NCI-H510A treated with DMSO at 0.1 percent for 48 hours (cell line): ENCODE measurements at regions not wholly inside any gene's neighbourhood (a gene's known extent, or its start where the extent isn't known, plus 50 kb on each side); places are given as distances from the start of the nearest gene placed in this dataset.
"Not testable (repeated sequence)": the region's sequence is repeated elsewhere in the genome, so short reads cannot be mapped to it uniquely, and the experiment has no call there.

Experiments
- DNase-seq: peaks from one replicate; lab custom pipeline; 2025; lab: John Stamatoyannopoulos, UW

DNA sequence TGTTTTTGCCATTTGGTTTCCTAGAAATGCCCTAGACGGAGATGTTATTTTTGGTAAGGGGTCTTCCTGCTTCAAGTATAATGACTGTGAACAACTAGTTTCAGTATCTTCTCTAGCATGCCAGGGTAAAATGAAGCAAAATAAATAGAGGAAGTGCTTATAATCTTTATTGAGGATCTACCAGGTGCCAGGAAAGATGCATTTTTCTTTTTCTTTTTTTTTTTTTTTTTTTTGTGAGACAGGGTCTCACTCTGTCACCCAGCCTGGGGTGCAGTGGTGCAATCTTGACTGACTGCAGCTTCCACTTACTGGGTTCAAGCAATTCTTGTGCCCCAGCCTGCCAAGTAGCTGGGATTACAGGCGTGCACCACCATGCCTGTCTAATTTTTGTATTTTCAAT, 146.6 kb upstream of the GRK3 start:
- not testable (repeated sequence) for DNase-seq

DNA sequence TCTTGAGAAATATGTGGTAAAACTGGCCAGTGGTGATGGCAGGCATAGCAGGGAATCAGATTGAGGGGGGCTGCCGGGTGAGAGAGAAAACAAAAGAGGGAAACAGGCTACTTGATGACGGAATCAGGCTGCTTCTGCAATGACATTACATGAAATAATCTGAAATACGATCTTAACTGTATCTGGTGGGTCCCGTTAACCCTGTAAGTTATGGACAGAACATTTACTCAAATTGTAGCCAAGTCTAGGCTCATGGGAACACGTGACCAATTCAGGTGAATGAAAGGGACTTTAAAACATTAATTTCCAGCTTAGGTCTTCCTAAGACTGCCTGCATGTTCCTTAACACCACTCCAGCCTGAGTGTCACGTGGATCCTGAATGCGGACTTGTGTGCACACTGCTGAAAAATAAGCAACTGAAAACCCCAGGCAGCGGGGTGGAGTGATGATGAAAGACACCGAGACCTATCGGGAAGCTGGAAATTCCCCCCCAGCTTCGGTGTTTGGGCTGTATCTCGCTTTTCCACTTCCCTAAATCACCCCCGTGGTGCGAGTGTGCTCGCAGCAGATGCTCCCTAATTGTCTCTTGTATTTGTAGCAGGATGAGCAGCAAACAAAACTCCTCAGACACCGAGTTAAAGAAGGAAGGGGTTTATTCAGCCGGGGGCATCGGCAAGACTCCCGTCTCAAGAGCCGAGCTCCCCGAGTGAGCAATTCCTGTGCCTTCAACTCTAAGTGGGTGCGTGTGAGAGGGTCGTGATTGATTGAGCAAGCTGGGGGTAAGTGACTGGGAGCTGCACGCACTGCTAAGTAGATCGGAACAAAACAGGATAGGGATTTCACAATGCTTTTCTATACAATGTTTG, 145.0 kb upstream of the GRK3 start:
- no peak for DNase-seq

DNA sequence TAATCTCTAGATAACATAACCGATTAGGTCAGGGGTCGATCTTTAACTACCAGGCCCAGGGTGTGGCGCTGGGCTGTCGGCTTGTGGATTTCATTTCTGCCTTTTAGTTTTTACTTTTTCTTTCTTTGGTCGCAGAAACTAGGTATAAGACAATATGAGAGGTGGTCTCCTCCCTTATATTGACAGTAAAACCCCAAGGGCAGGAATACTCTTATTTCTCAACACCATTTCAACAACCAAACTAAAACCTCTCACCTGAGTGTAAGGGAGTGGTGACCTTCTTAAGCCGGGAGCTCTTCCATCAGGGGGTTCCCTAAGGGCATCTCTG, 144.4 kb upstream of the GRK3 start:
- not testable (repeated sequence) for DNase-seq

DNA sequence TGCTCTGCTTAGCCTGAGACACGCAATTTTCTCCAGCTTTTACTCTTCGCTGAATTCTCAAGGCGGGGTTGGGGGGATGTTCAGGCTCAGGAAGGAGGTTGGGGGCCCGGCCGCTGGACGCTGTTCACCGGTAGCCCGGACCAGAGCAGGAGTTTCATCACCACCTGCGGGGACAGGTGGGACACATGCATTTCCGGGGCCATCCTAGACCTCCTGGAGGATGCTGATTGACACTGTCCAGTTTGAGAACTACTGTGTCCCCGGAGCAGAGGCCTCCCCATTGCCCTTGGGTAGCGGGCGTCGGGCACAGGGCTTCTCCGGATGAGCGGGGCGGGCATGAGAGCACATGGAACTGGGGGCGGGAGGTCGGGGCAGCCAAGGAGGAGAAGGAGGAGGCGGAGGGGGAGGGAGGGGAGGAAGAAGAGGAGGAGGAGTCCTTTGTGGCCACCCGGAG, 144.0 kb upstream of the GRK3 start:
- DNase-seq = no peak

DNA sequence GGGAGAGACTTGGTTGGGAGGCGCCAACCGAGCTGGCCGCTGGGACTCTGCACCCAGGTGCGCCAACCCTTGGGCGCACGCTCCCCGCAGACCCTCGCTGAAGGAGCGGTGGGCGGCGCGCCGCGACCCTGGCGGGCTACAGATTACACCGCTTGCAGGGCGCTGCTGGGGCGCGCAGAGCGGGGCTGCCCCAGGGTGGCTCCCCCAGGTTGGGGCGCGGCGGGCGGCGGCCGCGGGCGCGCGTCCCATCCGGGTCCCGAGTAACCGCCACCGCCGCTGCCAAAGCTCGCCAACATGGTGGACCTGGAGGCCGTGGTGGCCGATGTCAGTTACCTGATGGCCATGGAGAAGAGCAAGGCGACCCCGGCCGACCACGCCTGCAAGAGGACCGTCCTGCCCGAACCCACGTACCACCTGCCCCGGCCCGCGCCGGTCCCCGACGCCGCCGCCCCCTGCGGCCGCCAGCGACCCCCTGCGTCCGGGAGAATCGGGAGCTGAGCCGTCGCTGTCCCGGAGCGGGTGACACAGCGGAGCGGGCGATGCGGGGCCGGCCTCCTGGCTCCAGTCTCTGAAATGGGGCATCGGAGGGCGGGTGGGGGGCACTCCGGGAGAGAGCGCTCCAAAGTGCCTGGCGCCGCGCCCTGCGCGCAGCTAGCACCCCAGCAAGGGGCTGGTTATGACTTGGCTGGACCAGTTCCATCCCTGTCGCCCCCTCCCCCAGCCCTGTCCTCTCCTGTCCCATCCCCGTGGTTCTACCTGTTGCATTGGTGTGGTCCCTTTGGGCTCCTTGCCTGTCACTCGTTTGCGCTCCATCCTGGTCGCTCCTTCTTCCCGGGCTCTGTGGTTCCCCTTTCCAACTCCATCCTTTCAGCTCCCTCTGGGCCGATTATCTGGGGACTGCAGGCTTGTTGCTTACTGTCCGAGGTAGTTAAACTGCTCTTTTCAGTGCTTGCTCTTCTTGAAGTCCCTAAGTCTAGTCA, 143.3 kb upstream of the GRK3 start:
- DNase-seq = no peak

DNA sequence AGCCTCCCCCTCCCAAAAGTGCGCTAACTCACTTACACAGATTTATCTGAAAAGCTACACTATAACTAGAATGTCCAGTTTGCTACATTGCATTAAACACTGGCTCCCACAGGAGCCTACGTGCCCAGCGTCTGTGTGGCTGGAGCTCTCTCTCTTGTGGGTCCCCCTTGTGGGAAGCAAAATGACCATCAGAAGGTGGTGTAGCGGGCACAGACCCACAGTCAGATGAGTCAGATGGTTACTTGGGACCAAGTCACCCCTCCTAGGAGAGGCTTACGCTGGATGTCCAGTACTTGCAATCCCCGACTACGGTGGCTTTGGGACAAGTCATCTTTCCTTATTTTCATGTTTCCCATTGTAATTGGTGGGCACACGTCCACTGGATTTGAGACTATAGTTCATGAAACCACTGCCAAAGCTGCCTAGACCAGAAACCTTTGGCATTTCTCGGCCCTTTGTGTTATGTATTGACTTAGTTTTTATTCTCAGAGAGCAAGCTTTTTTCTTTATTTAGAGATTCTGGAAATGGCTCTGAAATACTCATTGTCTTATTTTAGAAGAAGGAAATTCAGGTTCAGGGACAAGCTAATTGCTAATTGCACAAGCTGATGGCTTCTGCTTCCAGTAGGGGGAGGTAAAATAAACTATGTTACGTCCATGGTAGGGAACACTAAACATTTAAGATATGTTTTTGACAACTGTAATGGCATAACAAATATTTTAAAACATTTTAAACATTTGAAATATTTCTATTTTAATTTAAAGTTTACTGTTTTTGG, 137.8 kb upstream of the GRK3 start:
- not testable (repeated sequence) for DNase-seq

DNA sequence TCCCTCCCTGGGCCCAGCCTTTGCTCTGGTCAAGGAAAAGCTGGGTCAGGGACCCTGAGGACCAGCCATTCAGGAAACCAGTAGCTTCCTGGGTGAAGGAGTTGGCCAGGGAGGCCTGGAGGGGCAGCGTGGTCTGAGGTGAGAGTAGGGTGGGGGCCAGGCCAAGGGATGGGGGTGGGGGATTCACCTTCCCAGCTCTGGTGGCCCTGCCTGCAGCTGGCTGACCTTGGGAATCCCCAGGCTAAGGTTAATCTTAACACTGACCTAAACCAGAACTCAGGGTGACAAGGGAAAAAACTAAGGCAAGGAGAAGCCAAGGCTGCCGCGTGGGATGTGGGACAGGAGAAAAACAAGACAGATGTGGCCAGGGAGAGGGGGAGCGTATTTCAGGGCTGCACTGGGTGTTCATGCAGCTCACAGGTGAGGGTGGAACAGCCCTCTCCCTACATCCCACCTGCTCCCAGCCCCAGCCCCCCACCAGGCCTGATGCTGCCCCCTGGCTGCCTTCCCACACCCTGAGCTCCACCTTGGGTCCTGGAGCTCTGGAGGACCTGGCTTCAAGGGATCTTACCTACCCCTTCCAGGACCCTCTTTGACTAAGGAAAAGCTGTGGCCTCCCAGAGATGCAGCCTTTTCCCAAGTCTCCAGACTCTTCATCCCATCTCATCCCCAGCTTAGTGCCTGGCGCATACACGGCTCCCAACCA, 132.7 kb upstream of the GRK3 start:
- DNase-seq = not testable (repeated sequence)

DNA sequence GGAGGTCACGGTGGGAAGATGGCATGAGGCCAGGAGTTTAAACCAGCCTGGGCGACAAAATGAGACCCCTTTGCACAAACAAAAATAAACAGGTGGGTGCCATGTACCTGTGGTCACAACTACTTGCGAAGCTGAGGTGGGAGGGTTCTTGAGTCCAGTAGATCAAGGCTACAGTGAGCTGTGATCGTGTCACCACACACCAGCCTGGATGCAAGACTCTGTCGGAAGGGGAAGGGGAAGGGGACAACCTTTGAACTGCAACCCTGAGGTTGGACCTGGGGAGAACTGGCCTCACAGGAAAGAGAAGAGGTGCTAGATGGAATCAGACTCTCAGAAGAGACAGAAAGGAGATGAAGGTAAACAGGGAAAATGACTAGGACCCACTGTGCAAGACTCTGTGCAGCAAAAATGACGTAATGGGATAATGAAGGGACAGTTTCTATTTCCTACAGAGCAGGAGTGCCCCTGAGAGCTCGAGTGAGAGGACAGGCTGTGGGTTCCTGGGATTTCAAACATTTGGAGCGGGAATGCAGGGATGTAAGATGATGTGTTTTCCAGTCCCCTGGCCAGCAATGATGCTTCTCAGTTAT, 131.0 kb upstream of the GRK3 start:
- DNase-seq = not testable (repeated sequence)

DNA sequence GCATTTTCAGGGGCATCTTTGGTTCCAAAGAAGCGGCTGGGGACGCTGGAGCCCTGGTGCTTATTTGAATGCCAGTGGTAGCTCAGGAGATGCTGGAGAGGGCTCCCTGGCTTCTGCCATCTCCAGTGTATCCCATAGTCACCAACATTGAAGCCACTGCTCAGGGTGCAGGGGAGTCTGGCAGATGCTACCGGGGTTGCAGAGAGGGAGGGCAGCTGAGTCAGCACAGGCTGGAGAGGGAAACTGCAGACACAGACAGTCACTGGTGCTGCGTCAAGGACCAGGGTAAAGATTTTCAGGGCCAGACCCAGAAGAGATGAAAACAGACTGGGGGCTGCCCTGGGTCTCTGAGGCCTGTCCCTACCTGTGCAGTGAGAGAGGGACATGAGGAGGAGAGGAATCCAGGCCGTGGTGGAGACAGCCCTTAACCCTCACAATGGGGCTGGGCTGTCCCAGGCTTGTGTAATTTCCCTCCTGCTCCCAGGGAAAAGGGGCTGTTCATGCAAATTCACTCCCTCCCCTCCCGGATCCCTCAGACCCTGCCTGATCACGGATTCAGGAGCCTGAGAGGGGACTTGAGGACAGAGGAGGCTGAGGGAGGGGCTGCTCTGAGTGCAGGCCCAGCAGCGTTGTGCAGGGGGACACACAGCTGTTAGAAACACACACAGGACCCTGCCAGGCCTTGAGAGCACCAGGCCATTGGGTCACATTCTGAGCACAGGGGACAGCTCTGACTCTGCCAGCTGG, 126.9 kb upstream of the GRK3 start:
- DNase-seq = no peak

DNA sequence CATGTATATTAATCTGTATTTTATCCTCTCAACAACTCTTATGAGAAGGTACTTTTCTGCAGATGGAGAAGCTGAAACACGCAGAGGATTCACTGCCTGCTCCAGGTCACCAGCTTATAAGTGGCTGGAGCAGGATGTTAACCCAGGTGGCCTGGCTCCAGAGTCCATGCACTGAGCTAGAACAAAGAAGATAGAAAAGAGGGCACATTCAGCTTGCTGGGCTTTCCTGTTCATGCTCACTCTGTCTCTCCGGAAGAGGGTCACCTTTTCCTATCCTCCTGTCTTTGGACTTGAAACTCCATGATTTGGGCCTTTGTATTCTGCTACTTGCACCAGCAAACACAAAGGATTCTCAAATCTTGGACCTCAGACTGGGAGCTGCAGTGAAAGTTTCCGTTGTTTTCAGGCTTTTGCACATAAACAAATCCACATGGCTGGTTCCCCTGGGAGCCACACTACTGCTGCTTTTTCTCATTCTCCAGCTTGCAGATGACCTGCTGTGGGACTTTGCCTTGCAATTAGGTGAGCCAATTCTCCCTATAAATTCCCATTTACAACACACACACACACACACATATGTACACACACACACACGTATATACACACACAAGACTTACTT, 117.3 kb upstream of the GRK3 start:
- DNase-seq = peak; percentile 13

DNA sequence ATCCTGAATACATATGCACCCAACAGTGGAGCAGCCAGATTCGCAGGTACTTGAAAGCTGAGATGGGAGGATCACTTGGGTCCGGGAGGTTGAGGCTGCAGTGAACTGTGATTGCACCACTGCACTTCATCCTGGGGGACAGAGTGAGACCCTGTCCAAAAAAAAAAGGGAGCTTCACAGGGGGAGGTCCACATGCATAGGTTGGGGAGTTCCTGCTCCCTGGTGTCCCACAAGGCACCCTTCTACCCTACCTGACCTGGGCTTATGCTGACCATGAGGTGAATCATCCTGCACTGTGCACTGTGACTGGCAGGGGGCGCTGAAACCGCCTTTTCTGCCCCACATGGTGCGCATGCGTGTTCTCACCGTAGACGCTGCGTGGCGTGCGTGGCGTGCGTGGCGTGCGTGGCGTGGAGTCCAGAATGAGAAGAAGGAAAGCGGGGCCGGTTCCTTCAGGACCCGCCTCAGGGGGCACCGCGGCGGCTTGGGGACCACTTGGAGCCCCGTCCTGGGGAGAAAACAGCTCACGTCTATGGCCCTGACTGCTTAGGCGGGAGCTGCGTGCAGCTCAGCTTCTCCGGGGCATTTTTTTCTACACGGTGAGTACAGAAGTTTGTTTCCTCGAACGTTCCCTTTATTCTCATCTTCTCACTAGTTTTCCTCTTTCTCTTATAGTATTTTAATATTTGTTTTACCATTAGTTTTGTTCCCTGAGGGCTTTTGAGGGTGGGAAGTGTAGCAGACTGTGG, 116.6 kb upstream of the GRK3 start:
- peak; percentile 57 for DNase-seq

DNA sequence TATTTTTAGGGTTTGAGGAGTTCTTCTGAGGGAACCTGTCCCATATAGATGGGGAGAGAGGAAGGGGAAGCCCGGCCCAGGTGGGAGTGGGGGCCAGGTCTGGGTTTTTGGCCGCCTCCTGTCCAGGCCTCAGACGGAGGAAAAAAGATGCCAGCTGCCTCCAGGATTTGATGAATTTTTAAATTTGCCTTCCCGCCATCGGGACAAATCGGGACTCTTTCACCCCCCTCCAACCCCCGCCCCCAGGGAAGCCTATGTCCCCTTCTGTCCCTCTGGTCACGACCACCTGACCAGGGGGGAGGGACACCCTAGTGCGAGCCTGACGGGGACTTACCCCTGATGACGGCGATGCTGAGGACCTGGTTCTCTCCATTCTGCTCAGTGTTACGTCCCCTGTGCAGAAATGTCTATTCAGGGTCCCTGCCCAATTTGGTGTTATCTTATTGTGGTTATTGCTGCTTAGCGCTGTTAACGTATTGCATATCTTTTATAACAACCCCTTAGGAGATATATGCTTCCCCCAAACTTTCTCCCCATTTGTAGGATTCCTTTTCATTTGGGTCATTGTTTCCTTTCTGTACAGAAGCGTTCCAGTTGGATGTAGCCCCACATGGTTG, 115.9 kb upstream of the GRK3 start:
- DNase-seq = no peak

DNA sequence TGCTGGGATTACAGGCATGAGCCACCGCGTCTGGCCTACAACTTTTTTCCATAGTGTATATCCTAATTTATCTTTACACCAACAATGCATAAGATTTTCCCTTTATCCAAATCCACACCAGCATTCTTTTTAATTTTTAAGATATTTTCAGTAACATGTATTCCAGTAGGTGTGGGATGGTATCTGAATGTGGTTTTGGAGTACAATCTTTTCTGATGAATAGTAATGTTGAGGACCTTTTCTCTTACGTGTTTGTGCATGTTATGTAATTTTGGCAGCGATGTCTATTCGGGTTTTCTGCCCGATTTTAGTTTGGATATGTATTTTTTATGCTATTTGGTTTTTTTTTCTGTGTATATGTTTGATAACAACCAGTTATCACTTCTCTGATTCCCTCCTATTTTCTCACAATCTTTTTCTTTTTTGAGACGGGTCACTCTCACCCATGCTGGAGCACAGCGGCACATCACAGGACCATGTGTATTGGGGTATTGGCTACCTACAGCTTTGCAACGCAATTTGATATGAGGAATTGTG, 114.6 kb upstream of the GRK3 start:
- DNase-seq = no peak

DNA sequence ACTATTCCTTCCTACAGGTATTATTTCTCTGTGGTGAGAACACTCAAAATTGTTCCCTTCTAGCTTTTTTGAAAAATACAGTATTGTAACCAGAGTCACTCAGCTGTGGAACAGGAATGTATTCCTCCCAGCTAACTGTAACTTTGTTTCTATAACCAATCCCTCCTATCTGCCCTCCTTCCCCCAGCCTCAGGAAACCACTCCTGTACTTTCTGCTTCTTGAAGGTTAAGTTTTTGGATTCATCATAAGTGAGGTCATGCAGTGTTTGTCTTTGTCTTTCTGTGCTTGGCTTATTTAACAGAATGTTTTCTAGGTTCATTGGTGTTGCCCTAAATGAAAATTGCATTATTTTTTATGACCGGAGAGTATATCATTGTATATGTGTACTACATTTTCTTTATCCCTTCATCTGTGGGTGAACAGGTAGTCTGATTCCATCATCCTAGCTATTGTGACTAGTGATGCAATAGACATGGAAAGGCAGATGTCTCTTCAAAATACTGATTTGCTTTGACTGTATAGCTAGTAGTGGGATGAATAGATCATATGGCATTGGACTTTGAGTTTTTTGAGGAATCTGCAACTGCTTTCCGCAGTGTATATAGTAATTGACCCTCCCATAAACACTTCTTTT, 112.9 kb upstream of the GRK3 start:
- no peak for DNase-seq

DNA sequence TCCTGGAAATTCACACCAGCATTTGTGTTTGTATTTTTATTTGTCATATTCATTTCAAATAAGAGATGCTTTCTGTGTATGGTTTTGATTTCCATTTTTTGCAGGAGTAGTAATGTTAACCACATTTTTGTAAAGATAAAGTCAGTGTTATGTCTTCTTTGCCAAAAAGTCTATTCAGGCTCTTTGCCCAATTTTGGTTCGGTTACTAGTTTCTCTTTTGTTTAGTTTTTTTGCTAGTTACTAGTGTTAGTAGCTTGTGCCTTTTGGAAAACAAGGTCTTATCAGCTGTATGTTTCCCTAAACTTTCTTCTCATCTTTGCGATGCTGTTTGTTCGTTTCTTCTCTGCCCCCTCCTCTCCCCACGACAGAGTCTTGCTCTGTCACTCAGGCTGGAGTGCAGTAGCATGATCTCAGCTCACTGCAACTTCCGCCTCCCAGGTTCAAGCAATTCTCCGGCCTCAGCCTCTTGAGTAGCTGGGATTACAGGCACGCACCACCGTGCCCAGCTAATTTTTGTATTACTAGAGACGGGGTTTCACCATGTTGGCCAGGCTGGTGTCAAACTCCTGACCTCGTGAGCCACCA, 112.3 kb upstream of the GRK3 start:
- no peak for DNase-seq

DNA sequence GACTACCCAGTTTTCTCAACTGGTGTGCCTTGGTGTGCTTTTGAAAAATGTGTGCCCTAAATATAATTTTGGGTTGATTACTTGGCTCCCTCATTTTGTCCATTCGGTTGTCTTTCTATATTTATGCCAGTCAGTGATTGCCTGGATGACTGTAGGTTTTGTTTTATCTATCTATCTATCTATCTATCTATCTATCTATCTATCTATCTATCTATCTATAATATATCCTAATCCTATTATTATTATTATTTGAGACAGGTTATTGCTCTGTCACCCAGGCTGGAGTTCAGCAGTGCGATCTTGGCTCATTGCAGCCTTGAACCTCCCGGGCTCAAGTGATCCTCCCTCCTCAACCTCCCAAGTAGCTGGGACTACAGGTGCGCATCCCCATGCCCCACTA, 111.4 kb upstream of the GRK3 start:
- no peak for DNase-seq

DNA sequence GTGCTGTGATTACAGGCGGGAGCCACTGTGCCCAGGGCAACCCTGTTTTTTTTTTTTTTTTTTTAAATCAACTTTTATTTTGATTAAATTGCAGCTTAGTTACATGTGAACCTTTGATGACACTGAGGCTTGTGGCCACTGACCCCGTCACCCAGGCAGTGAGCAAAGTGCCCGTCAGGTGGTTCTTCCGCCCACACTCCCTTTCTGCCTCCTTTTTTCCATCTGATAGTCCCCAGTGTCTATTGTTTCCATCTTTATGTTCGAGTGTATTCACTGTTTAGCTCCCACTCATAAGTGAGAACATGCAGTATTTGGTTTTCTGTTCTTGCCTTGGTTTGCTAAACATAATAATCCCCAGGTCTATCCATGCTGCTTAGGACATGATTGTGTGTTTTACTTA, 110.9 kb upstream of the GRK3 start:
- DNase-seq = no peak
